MM.1S (cell line): ENCODE measurements at regions not wholly inside any gene's neighbourhood (a gene's known extent, or its start where the extent isn't known, plus 50 kb on each side); places are given as distances from the start of the nearest gene placed in this dataset.

Experiments used
- DNase-seq: peaks from one replicate; pipeline ENCODE4 v3.0.0-alpha.2; 2015
- H2AFZ ChIP-seq: fragments of 300-600 bp; sonication (generic); 2 replicates; pipeline ENCODE4 v1.6.0; 2016; ENCODE audit warnings: antibody characterized with exemption, low read length
- H3F3A ChIP-seq: fragments of 300-600 bp; sonication (generic); 2 replicates; pipeline ENCODE4 v1.6.1; 2016; ENCODE audit warnings: mild to moderate bottlenecking, antibody characterized with exemption, low read length, moderate library complexity, mixed read lengths; ENCODE audit not compliant: insufficient read depth
- H3K27ac ChIP-seq: fragments of 300-600 bp; sonication (generic); 2 replicates; pipeline ENCODE4 v1.5.1; 2016; ENCODE audit warnings: mild to moderate bottlenecking, low read length
- H3K27me3 ChIP-seq: fragments of 300-600 bp; sonication (generic); replicated peaks from 2 replicates; pipeline ENCODE4 v1.6.0; 2016; ENCODE audit warnings: low read length; ENCODE audit not compliant: insufficient read depth
- H3K36me3 ChIP-seq: fragments of 300-600 bp; sonication (generic); replicated peaks from 2 replicates; pipeline ENCODE4 v1.6.1; 2016; ENCODE audit warnings: mild to moderate bottlenecking, low read length, mixed read lengths; ENCODE audit not compliant: insufficient read depth
- H3K4me1 ChIP-seq: fragments of 300-600 bp; sonication (generic); 2 replicates; pipeline ENCODE4 v1.6.1; 2016; ENCODE audit warnings: low read length, mixed read lengths
- H3K4me2 ChIP-seq: fragments of 300-600 bp; sonication (generic); 2 replicates; pipeline ENCODE4 v1.6.0; 2016; ENCODE audit warnings: low read depth, low read length
- H3K4me3 ChIP-seq: fragments of 300-600 bp; sonication (generic); 2 replicates; pipeline ENCODE4 v1.5.1; 2016; ENCODE audit warnings: low read length, mixed read lengths
- H3K79me2 ChIP-seq: fragments of 300-600 bp; sonication (generic); 2 replicates; pipeline ENCODE4 v1.6.1; 2016; ENCODE audit warnings: mixed run types, low read length, mixed read lengths
- H3K9ac ChIP-seq: fragments of 300-600 bp; sonication (generic); 2 replicates; pipeline ENCODE4 v1.6.1; 2016; ENCODE audit warnings: low read length, mixed read lengths
- H3K9me2 ChIP-seq: fragments of 300-600 bp; sonication (generic); replicated peaks from 2 replicates; pipeline ENCODE4 v1.6.1; 2016; ENCODE audit warnings: mild to moderate bottlenecking, low read length, mixed read lengths; ENCODE audit not compliant: insufficient read depth
- H3K9me3 ChIP-seq: fragments of 300-600 bp; sonication (generic); replicated peaks from 2 replicates; pipeline ENCODE4 v1.6.1; 2016; ENCODE audit warnings: mild to moderate bottlenecking, low read length, mixed read lengths; ENCODE audit not compliant: insufficient read depth
- H4K20me1 ChIP-seq: fragments of 300-600 bp; sonication (generic); 2 replicates; pipeline ENCODE4 v1.6.1; 2016; ENCODE audit warnings: mild to moderate bottlenecking, low read length, moderate library complexity, mixed read lengths; ENCODE audit not compliant: insufficient read depth
- CTCF ChIP-seq: fragments of 300-600 bp; sonication (generic); IDR thresholded peaks from 2 replicates; pipeline ENCODE4 v1.5.1; 2016; ENCODE audit warnings: antibody characterized with exemption, low read length, mixed read lengths
- EZH2 ChIP-seq: fragments of 300-600 bp; sonication (generic); optimal IDR thresholded peaks from 2 replicates; pipeline ENCODE3; 2017; ENCODE audit warnings: low read depth, mild to moderate bottlenecking, antibody characterized with exemption, low read length, mixed read lengths
- EZH2phosphoT487 ChIP-seq: fragments of 300-600 bp; sonication (generic); IDR thresholded peaks from 2 replicates; pipeline ENCODE4 v1.6.1; 2018; ENCODE audit warnings: antibody characterized with exemption, low read length

GRCh38 chr20:5432030-5432429 is 115.3 kb upstream of the PROKR2 start:
- no peak for TF ChIP-seq EZH2
- no peak for TF ChIP-seq EZH2phosphoT487
- TF ChIP-seq CTCF = no peak
- Histone ChIP-seq H3K27me3 (no peaks in the 10 kb centered on the region), H3K4me2 (no peak overlapping the region), H3K4me1 (no peaks in the 10 kb centered on the region), H3K9me3 (no peaks in the 10 kb centered on the region), H3K4me3 (no peak overlapping the region), H3K36me3 (no peaks in the 10 kb centered on the region), H4K20me1 (no peaks in the 10 kb centered on the region), H3F3A (no peaks in the 10 kb centered on the region), H3K27ac (no peak overlapping the region), H2AFZ (no peak overlapping the region), H3K9me2 (no peaks in the 10 kb centered on the region), H3K9ac (no peak overlapping the region), H3K79me2 (no peaks in the 10 kb centered on the region)
- no peak for DNase-seq

- TF ChIP-seq EZH2phosphoT487 (no peak), EZH2 (no peak), CTCF (no peak)
- H4K20me1 ChIP-seq = no peaks in the 10 kb centered on the region
- H3K4me2 ChIP-seq = no peak overlapping the region
- H3K4me3 ChIP-seq = no peak overlapping the region
- no peak for DNase-seq
- H3K36me3 ChIP-seq = no peaks in the 10 kb centered on the region
- H3K79me2 ChIP-seq = no peaks in the 10 kb centered on the region
- no peaks in the 10 kb centered on the region for H3K4me1 ChIP-seq
- H3K27me3 ChIP-seq = no peaks in the 10 kb centered on the region
- no peak overlapping the region for H3K27ac ChIP-seq
- H3F3A ChIP-seq = no peaks in the 10 kb centered on the region
- no peak overlapping the region for H3K9ac ChIP-seq
- no peak overlapping the region for H2AFZ ChIP-seq
- no peaks in the 10 kb centered on the region for H3K9me3 ChIP-seq
- no peaks in the 10 kb centered on the region for H3K9me2 ChIP-seq
These were observed 113.9 kb upstream of the PROKR2 start for GRCh38 chr20:5430670-5431069.

GRCh38 chr20:5426026-5426425 is 109.3 kb upstream of the PROKR2 start:
- H3K9me3 ChIP-seq = no peaks in the 10 kb centered on the region
- no peak overlapping the region for H3K9ac ChIP-seq
- DNase-seq = no peak
- H3K27ac ChIP-seq = no peak overlapping the region
- no peak for TF ChIP-seq CTCF
- no peak for TF ChIP-seq EZH2
- TF ChIP-seq EZH2phosphoT487 = no peak
- H2AFZ ChIP-seq = no peak overlapping the region
- H3K9me2 ChIP-seq = no peaks in the 10 kb centered on the region
- no peaks in the 10 kb centered on the region for H3K79me2 ChIP-seq
- H3K27me3 ChIP-seq = no peaks in the 10 kb centered on the region
- no peak overlapping the region for H3K4me3 ChIP-seq
- no peaks in the 10 kb centered on the region for H3K4me1 ChIP-seq
- H3F3A ChIP-seq = no peaks in the 10 kb centered on the region
- no peaks in the 10 kb centered on the region for H3K36me3 ChIP-seq
- H4K20me1 ChIP-seq = no peaks in the 10 kb centered on the region
- no peak overlapping the region for H3K4me2 ChIP-seq
